Nephron progenitor cell (in vitro differentiated cells): ENCODE measurements at regions not wholly inside any gene's neighbourhood (a gene's known extent, or its start where the extent isn't known, plus 50 kb on each side); places are given as distances from the start of the nearest gene placed in this dataset.
A peak's percentile ranks its signal among the peaks of the same experiment; 100 is the strongest.

ENCODE experiments used
- DNase-seq: peaks from one replicate; pipeline ENCODE4 v3.0.0; 2021
- H3K27ac Mint-ChIP-seq: 2 replicates; pipeline ENCODE4 v1.8.0; 2021; ENCODE audit warnings: mild to moderate bottlenecking, moderate library complexity, mixed read lengths
- H3K27me3 Mint-ChIP-seq: 2 replicates; pipeline ENCODE4 v1.8.0; 2021; ENCODE audit warnings: mild to moderate bottlenecking, low read depth, mixed read lengths; ENCODE audit not compliant: poor library complexity
- H3K36me3 Mint-ChIP-seq: 2 replicates; pipeline ENCODE4 v1.8.0; 2021; ENCODE audit warnings: low read depth, mixed read lengths
- H3K4me1 Mint-ChIP-seq: 2 replicates; pipeline ENCODE4 v1.8.0; 2021; ENCODE audit warnings: mixed read lengths
- H3K4me3 Mint-ChIP-seq: 2 replicates; pipeline ENCODE4 v1.8.0; 2021; ENCODE audit warnings: mild to moderate bottlenecking, moderate library complexity, mixed read lengths
- H3K9me3 Mint-ChIP-seq: 2 replicates; pipeline ENCODE4 v1.8.0; 2021; ENCODE audit warnings: mild to moderate bottlenecking, moderate library complexity, mixed read lengths
- CTCF ChIP-seq: fragments of 200-600 bp; sonication (generic); IDR thresholded peaks from 2 replicates; pipeline ENCODE4 v1.5.0; 2021; ENCODE audit warnings: antibody characterized with exemption

GRCh38 chr5:56498759-56499395 lies 265.7 kb upstream of the ANKRD55 start:
- Mint-ChIP-seq H3K27me3 (peaks cover 9% of the 10 kb centered on the region), H3K4me3 (no peak overlapping the region), H3K27ac (no peak overlapping the region), H3K36me3 (no peaks in the 10 kb centered on the region), H3K9me3 (no peaks in the 10 kb centered on the region), H3K4me1 (peaks cover 19% of the 10 kb centered on the region)
- no peak for TF ChIP-seq CTCF
- DNase-seq: no peak

GRCh38 chr5:56496581-56497063 lies 263.5 kb upstream of the ANKRD55 start:
- no peaks in the 10 kb centered on the region for H3K9me3 Mint-ChIP-seq

GRCh38 chr5:56494300-56494731 lies 261.2 kb upstream of the ANKRD55 start:
- H3K9me3 Mint-ChIP-seq: no peaks in the 10 kb centered on the region
- H3K4me3 Mint-ChIP-seq: no peak overlapping the region
- no peak for TF ChIP-seq CTCF
- peaks cover 52% of the 10 kb centered on the region for H3K4me1 Mint-ChIP-seq
- peaks cover 3% of the 10 kb centered on the region for H3K27me3 Mint-ChIP-seq
- H3K36me3 Mint-ChIP-seq: no peaks in the 10 kb centered on the region
- DNase-seq: peak; percentile 18
- H3K27ac Mint-ChIP-seq: peak overlapping the region; percentile 84

More at GRCh38 chr5:56496581-56497063, 263.5 kb upstream of the ANKRD55 start:
- no peak overlapping the region for H3K27ac Mint-ChIP-seq
- TF ChIP-seq CTCF: no peak
- no peak overlapping the region for H3K4me3 Mint-ChIP-seq
- H3K27me3 Mint-ChIP-seq: peaks cover 3% of the 10 kb centered on the region
- H3K36me3 Mint-ChIP-seq: no peaks in the 10 kb centered on the region
- H3K4me1 Mint-ChIP-seq: peaks cover 36% of the 10 kb centered on the region
- no peak for DNase-seq

GRCh38 chr5:56493766-56494165 lies 260.6 kb upstream of the ANKRD55 start:
- Mint-ChIP-seq H3K27ac (peak overlapping the region; percentile 17), H3K4me3 (no peak overlapping the region), H3K4me1 (peaks cover 52% of the 10 kb centered on the region), H3K27me3 (peaks cover 3% of the 10 kb centered on the region), H3K9me3 (peaks cover under 1% of the 10 kb centered on the region), H3K36me3 (no peaks in the 10 kb centered on the region)
- no peak for TF ChIP-seq CTCF
- DNase-seq: no peak

GRCh38 chr5:56493308-56493707 lies 260.2 kb upstream of the ANKRD55 start:
- H3K27me3 Mint-ChIP-seq: peaks cover 3% of the 10 kb centered on the region
- H3K27ac Mint-ChIP-seq: peak overlapping the region; percentile 17
- peaks cover 52% of the 10 kb centered on the region for H3K4me1 Mint-ChIP-seq
- no peaks in the 10 kb centered on the region for H3K36me3 Mint-ChIP-seq
- DNase-seq: no peak
- TF ChIP-seq CTCF: no peak
- H3K9me3 Mint-ChIP-seq: peaks cover 5% of the 10 kb centered on the region
- no peak overlapping the region for H3K4me3 Mint-ChIP-seq

- no peaks in the 10 kb centered on the region for H3K36me3 Mint-ChIP-seq
- no peaks in the 10 kb centered on the region for H3K27me3 Mint-ChIP-seq
- DNase-seq: no peak
- peaks cover 8% of the 10 kb centered on the region for H3K9me3 Mint-ChIP-seq
- peaks cover 52% of the 10 kb centered on the region for H3K4me1 Mint-ChIP-seq
- no peak overlapping the region for H3K27ac Mint-ChIP-seq
- TF ChIP-seq CTCF: no peak
- H3K4me3 Mint-ChIP-seq: no peak overlapping the region
Observed at GRCh38 chr5:56492812-56493211, 259.7 kb upstream of the ANKRD55 start.
